IPS-15b (cell line): ENCODE measurements at regions not wholly inside any gene's neighbourhood (a gene's known extent, or its start where the extent isn't known, plus 50 kb on each side); places are given as distances from the start of the nearest gene placed in this dataset.

Experiments
- H3K27me3 ChIP-seq: one replicate; pipeline ENCODE4 v1.6.1; 2013; ENCODE audit warnings: low read length; ENCODE audit not compliant: control insufficient read depth, insufficient read depth
- H3K36me3 ChIP-seq: one replicate; pipeline ENCODE4 v1.6.1; 2013; ENCODE audit warnings: low read length; ENCODE audit not compliant: control insufficient read depth, insufficient read depth
- H3K4me1 ChIP-seq: one replicate; pipeline ENCODE4 v1.6.1; 2013; ENCODE audit warnings: mild to moderate bottlenecking, low read length; ENCODE audit not compliant: control insufficient read depth, insufficient read depth
- H3K4me3 ChIP-seq: one replicate; pipeline ENCODE4 v1.5.1; 2013; ENCODE audit warnings: low read depth, low read length
- H3K9ac ChIP-seq: one replicate; pipeline ENCODE4 v1.6.1; 2013; ENCODE audit warnings: low read depth, mild to moderate bottlenecking, low read length
- H3K9me3 ChIP-seq: one replicate; pipeline ENCODE4 v1.6.1; 2013; ENCODE audit warnings: mild to moderate bottlenecking, low read length; ENCODE audit not compliant: control insufficient read depth, insufficient read depth

- H3K9me3 ChIP-seq: peaks cover 6% of the 10 kb centered on the region
- H3K4me3 ChIP-seq: no peak overlapping the region
- no peak overlapping the region for H3K9ac ChIP-seq
- no peaks in the 10 kb centered on the region for H3K27me3 ChIP-seq
- H3K36me3 ChIP-seq: no peaks in the 10 kb centered on the region
- H3K4me1 ChIP-seq: no peaks in the 10 kb centered on the region
Measured at GRCh38 chr3:22947851-22948250, 255.3 kb upstream of the UBE2E2 start.

GRCh38 chr3:22951910-22952309 is 251.2 kb upstream of the UBE2E2 start:
- Histone ChIP-seq H3K4me3 (no peak overlapping the region), H3K27me3 (no peaks in the 10 kb centered on the region), H3K36me3 (no peaks in the 10 kb centered on the region), H3K9ac (no peak overlapping the region), H3K4me1 (no peaks in the 10 kb centered on the region), H3K9me3 (peaks cover 4% of the 10 kb centered on the region)

- no peaks in the 10 kb centered on the region for H3K36me3 ChIP-seq
- H3K27me3 ChIP-seq: no peaks in the 10 kb centered on the region
- H3K9ac ChIP-seq: no peak overlapping the region
- no peaks in the 10 kb centered on the region for H3K4me1 ChIP-seq
- peaks cover 4% of the 10 kb centered on the region for H3K9me3 ChIP-seq
- no peak overlapping the region for H3K4me3 ChIP-seq
Measured at GRCh38 chr3:22952860-22953259, 250.3 kb upstream of the UBE2E2 start.

DNA sequence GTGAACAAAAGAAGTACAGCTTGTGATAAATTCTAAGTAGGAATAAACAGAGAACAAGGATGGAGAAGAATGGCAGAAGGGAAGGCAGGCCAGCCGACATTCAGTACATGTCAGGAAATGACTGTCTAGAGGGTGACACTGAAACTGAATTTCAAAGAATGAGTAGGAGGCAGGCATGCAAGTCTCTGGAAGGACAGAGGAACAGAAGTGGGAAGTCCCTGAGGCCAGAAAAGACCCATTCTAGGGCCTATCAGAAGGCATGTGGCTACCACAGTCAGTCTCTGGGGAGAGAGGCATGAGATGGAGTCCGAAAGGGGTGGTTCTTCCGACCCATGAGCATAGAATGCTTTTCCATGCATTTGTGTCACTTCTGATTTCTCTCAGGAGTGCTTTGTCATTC is 243.5 kb upstream of the UBE2E2 start:
- Histone ChIP-seq H3K9me3 (no peaks in the 10 kb centered on the region), H3K9ac (no peak overlapping the region), H3K27me3 (no peaks in the 10 kb centered on the region), H3K4me3 (no peak overlapping the region), H3K4me1 (no peaks in the 10 kb centered on the region), H3K36me3 (no peaks in the 10 kb centered on the region)

GRCh38 chr3:22960105-22960984 is 242.8 kb upstream of the UBE2E2 start:
- no peaks in the 10 kb centered on the region for H3K4me1 ChIP-seq
- H3K9me3 ChIP-seq: no peaks in the 10 kb centered on the region
- H3K36me3 ChIP-seq: no peaks in the 10 kb centered on the region
- H3K4me3 ChIP-seq: no peak overlapping the region
- no peak overlapping the region for H3K9ac ChIP-seq
- H3K27me3 ChIP-seq: no peaks in the 10 kb centered on the region

DNA sequence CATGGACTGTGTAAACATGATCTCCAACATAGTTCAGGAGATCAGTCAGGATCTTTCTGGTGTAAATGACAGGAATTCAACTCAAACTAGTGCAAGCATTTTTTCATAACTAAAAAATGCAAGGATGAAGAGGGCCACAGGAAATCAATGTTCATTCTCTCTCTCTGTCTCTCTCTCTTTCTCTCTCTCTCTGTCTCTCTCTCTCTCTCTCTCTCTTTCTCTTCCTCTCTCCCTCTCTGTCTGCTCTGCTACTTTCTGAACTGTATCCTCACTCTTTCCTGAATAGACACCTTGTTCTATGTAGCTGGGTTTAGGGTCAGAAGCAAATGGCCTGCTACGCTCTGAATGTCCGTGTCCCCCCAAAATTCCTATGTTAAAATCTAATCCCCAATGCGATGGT is 240.9 kb upstream of the UBE2E2 start:
- H3K36me3 ChIP-seq: no peaks in the 10 kb centered on the region
- no peaks in the 10 kb centered on the region for H3K27me3 ChIP-seq
- H3K9me3 ChIP-seq: no peaks in the 10 kb centered on the region
- no peak overlapping the region for H3K4me3 ChIP-seq
- no peak overlapping the region for H3K9ac ChIP-seq
- no peaks in the 10 kb centered on the region for H3K4me1 ChIP-seq

DNA sequence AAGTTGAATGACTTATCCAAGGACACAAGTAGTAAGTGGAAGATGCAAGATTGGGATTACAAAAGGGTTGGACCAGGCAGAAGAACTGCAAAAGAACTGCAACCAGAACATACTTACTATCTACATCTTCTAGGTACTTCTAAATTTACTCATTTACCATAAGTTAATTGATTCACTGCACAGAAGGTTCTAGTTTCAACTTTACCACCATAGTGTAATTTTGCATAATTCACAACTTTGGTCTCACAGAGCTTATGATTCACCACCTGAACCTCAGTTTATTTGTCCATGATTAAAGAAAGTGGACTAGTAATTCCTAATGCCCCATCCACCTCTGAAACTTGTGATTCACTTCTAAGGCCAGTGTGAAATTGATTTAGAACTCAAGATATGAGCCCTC is 236.8 kb upstream of the UBE2E2 start:
- H3K9me3 ChIP-seq: no peaks in the 10 kb centered on the region
- no peak overlapping the region for H3K4me3 ChIP-seq
- no peak overlapping the region for H3K9ac ChIP-seq
- H3K27me3 ChIP-seq: no peaks in the 10 kb centered on the region
- no peaks in the 10 kb centered on the region for H3K36me3 ChIP-seq
- no peaks in the 10 kb centered on the region for H3K4me1 ChIP-seq

DNA sequence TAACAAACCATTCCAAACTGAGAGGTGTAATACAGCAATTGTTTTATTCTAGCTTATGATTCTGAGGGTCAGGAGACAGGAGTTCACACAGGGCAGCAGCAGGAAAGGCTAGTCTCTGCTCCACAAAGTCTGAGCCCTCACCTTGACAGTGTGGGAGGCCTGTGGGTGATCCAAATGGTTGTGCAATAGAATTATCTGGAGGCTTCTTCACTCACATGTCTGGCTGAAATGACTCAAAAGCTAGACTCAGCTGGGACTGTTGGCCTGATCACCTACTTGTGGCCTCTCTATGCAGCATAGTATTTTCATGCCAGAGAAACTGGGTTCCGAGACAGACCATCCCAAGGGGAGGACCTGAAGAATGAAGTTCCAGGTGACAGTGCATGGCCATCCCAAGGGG is 233.9 kb upstream of the UBE2E2 start:
- no peaks in the 10 kb centered on the region for H3K4me1 ChIP-seq
- no peaks in the 10 kb centered on the region for H3K36me3 ChIP-seq
- H3K9me3 ChIP-seq: no peaks in the 10 kb centered on the region
- H3K4me3 ChIP-seq: no peak overlapping the region
- no peak overlapping the region for H3K9ac ChIP-seq
- no peaks in the 10 kb centered on the region for H3K27me3 ChIP-seq

GRCh38 chr3:22971497-22971896 is 231.6 kb upstream of the UBE2E2 start:
- Histone ChIP-seq H3K27me3 (no peaks in the 10 kb centered on the region), H3K9ac (no peak overlapping the region), H3K4me3 (no peak overlapping the region), H3K36me3 (no peaks in the 10 kb centered on the region), H3K4me1 (no peaks in the 10 kb centered on the region), H3K9me3 (no peaks in the 10 kb centered on the region)

- no peak overlapping the region for H3K4me3 ChIP-seq
- peaks cover 3% of the 10 kb centered on the region for H3K4me1 ChIP-seq
- no peaks in the 10 kb centered on the region for H3K27me3 ChIP-seq
- H3K9ac ChIP-seq: no peak overlapping the region
- H3K36me3 ChIP-seq: no peaks in the 10 kb centered on the region
- H3K9me3 ChIP-seq: no peaks in the 10 kb centered on the region
Measured at GRCh38 chr3:22977042-22977441, 226.1 kb upstream of the UBE2E2 start.

DNA sequence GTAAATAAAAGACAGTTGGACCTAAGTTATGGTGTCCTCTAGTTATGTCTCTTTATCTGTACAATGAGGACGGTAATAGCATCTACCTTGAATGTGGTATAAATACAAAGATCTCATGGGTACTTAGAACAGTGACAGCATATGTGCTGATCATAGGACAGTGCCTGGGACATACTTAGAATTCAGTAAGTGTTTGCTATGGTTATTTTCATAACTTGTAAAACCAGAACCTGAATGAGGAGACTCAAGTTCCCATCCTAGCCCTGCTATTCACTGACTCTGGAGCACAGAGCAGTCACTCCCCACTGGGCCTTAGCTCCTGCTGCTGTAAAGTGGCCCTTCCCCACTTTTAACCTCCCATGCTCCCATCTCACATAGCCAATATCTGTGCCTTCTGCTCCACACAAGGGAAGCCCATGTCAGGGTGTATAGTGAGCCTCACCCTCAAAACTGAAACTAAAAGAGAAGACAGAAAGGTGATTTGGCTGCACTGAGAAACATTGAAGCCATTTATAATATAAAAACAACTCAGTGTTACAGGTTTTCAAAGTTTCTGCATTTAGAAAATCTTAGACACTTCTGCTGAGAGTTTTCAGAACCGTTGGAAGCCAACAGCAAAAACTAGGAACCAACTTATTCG is 225.4 kb upstream of the UBE2E2 start:
- H3K4me3 ChIP-seq: no peak overlapping the region
- H3K9ac ChIP-seq: no peak overlapping the region
- H3K4me1 ChIP-seq: peaks cover 3% of the 10 kb centered on the region
- no peaks in the 10 kb centered on the region for H3K36me3 ChIP-seq
- no peaks in the 10 kb centered on the region for H3K27me3 ChIP-seq
- no peaks in the 10 kb centered on the region for H3K9me3 ChIP-seq

GRCh38 chr3:22979581-22979980 is 223.5 kb upstream of the UBE2E2 start:
- peaks cover 3% of the 10 kb centered on the region for H3K4me1 ChIP-seq
- H3K27me3 ChIP-seq: no peaks in the 10 kb centered on the region
- H3K9me3 ChIP-seq: no peaks in the 10 kb centered on the region
- H3K36me3 ChIP-seq: no peaks in the 10 kb centered on the region
- H3K4me3 ChIP-seq: no peak overlapping the region
- no peak overlapping the region for H3K9ac ChIP-seq
